NCI-H345 treated with DMSO at 0.1 percent for 48 hours (cell line): ENCODE measurements at regions not wholly inside any gene's neighbourhood (a gene's known extent, or its start where the extent isn't known, plus 50 kb on each side); places are given as distances from the start of the nearest gene placed in this dataset.
"Not testable (repeated sequence)": the region's sequence is repeated elsewhere in the genome, so short reads cannot be mapped to it uniquely, and the experiment has no call there.

Experiments used
- DNase-seq: peaks from one replicate; lab custom pipeline; 2025; ENCODE audit not compliant: unreplicated experiment; lab: John Stamatoyannopoulos, UW

- no peak for DNase-seq
These were observed 121.1 kb downstream of the PDCD6IP start for GRCh38 chr3:33919312-33920120.

GRCh38 chr3:33920511-33920910 is 122.1 kb downstream of the PDCD6IP start:
- no peak for DNase-seq

GRCh38 chr3:33921608-33922007 is 123.2 kb downstream of the PDCD6IP start:
- DNase-seq = no peak

- no peak for DNase-seq
These were observed 128.7 kb downstream of the PDCD6IP start for GRCh38 chr3:33926998-33927605.

- no peak for DNase-seq
These were observed 131.4 kb downstream of the PDCD6IP start for GRCh38 chr3:33929813-33930212.

- DNase-seq = no peak
These were observed 133.1 kb downstream of the PDCD6IP start for GRCh38 chr3:33931512-33931911.

- DNase-seq = no peak
These were observed 133.8 kb downstream of the PDCD6IP start for GRCh38 chr3:33932010-33932764.

- no peak for DNase-seq
These were observed 137.9 kb downstream of the PDCD6IP start for GRCh38 chr3:33936171-33936920.

GRCh38 chr3:33936921-33937525 is 138.6 kb downstream of the PDCD6IP start:
- DNase-seq = no peak

GRCh38 chr3:33937628-33938027 is 139.2 kb downstream of the PDCD6IP start:
- no peak for DNase-seq

- no peak for DNase-seq
These were observed 141.7 kb downstream of the PDCD6IP start for GRCh38 chr3:33940149-33940548.

- no peak for DNase-seq
These were observed 142.3 kb downstream of the PDCD6IP start for GRCh38 chr3:33940736-33941135.

GRCh38 chr3:33941804-33942203 is 143.4 kb downstream of the PDCD6IP start:
- DNase-seq = no peak

- DNase-seq = no peak
These were observed 144.2 kb downstream of the PDCD6IP start for GRCh38 chr3:33942483-33943150.

GRCh38 chr3:33943277-33943676 is 144.8 kb downstream of the PDCD6IP start:
- no peak for DNase-seq

GRCh38 chr3:33946612-33947011 is 148.2 kb downstream of the PDCD6IP start:
- not testable (repeated sequence) for DNase-seq

GRCh38 chr3:33947272-33948195 is 149.1 kb downstream of the PDCD6IP start:
- DNase-seq = no peak

- DNase-seq = no peak
These were observed 150.6 kb downstream of the PDCD6IP start for GRCh38 chr3:33949074-33949473.

- no peak for DNase-seq
These were observed 156.5 kb downstream of the PDCD6IP start for GRCh38 chr3:33954956-33955355.
